A673 (cell line): ENCODE measurements at regions not wholly inside any gene's neighbourhood (a gene's known extent, or its start where the extent isn't known, plus 50 kb on each side); places are given as distances from the start of the nearest gene placed in this dataset.

Source experiments
- BruUV-seq: library from RNA; stranded (reverse); fragments of 400-500 nt; replicated peaks from 2 replicates; lab custom pipeline; 2021; lab: Mats Ljungman, UMichigan
- CTCF ChIA-PET: fragments of 300-600 bp; sonication (Branson Sonifier 250); formaldehyde crosslinking; loops from one replicate; lab custom pipeline; 2022; ENCODE audit warnings: antibody characterized with exemption; lab: Charles Lee
- POLR2A ChIA-PET: fragments of 300-600 bp; sonication (Branson Sonifier 250); formaldehyde crosslinking; loops from one replicate; lab custom pipeline; 2022; ENCODE audit warnings: antibody characterized with exemption; ENCODE audit not compliant: low non-redundant PET; lab: Charles Lee
- DNase-seq: peaks from one replicate; pipeline ENCODE4 v3.0.0-alpha.2; 2015; ENCODE audit warnings: low spot score
- H3K27ac ChIP-seq: fragments of 200-600 bp; sonication (generic); 2 replicates; pipeline ENCODE4 v1.5.1; 2016; ENCODE audit warnings: mixed run types, low read depth, mild to moderate bottlenecking, mixed read lengths, antibody characterized with exemption, low read length; ENCODE audit not compliant: poor library complexity, severe bottlenecking
- H3K27me3 ChIP-seq: fragments of 200-600 bp; sonication (generic); replicated peaks from 2 replicates; pipeline ENCODE4 v1.6.1; 2017; ENCODE audit warnings: mixed run types, low read depth, mild to moderate bottlenecking, mixed read lengths, antibody characterized with exemption, low read length; ENCODE audit not compliant: insufficient read depth, poor library complexity
- H3K36me3 ChIP-seq: fragments of 200-600 bp; sonication (generic); 2 replicates; pipeline ENCODE4 v1.6.1; 2016; ENCODE audit warnings: mixed run types, mild to moderate bottlenecking, mixed read lengths, antibody characterized with exemption, low read length; ENCODE audit not compliant: insufficient read depth, poor library complexity, severe bottlenecking
- H3K4me1 ChIP-seq: fragments of 200-600 bp; sonication (generic); 2 replicates; pipeline ENCODE4 v1.6.1; 2017; ENCODE audit warnings: mixed run types, mild to moderate bottlenecking, mixed read lengths, antibody characterized with exemption, low read length; ENCODE audit not compliant: insufficient read depth, poor library complexity, severe bottlenecking
- H3K4me3 ChIP-seq: fragments of 200-600 bp; sonication (generic); 2 replicates; pipeline ENCODE4 v1.5.1; 2016; ENCODE audit warnings: low read depth, mixed run types, mild to moderate bottlenecking, mixed read lengths, low read length; ENCODE audit not compliant: poor library complexity, severe bottlenecking
- H3K9me3 ChIP-seq: fragments of 200-600 bp; sonication (generic); 2 replicates; pipeline ENCODE4 v1.6.1; 2016; ENCODE audit warnings: mixed run types, low read depth, mild to moderate bottlenecking, mixed read lengths, antibody characterized with exemption, low read length; ENCODE audit not compliant: poor library complexity, severe bottlenecking
- EZH2 ChIP-seq: fragments of 200-600 bp; sonication (generic); IDR thresholded peaks from 2 replicates; pipeline ENCODE4 v1.6.1; 2017; ENCODE audit warnings: borderline replicate concordance, low read depth, mild to moderate bottlenecking, mixed read lengths, antibody characterized with exemption, low read length; ENCODE audit not compliant: poor library complexity, severe bottlenecking
- intact Hi-C: fragments of 100-400 bp; cut with micrococcal nuclease; formaldehyde crosslinking; loops from one replicate; pipeline ENCODE4 v1.10.0; 2022; ENCODE audit not compliant: unreplicated experiment
- TF ChIP-seq, protein P1 (sequence below): fragments of 300-800, 200-600 bp; sonication (generic); conservative IDR thresholded peaks from 2 replicates; pipeline ENCODE4 v1.5.1; 2017; ENCODE audit warnings: low read depth, mild to moderate bottlenecking, antibody characterized with exemption, low read length, moderate library complexity, mixed read lengths

DNA sequence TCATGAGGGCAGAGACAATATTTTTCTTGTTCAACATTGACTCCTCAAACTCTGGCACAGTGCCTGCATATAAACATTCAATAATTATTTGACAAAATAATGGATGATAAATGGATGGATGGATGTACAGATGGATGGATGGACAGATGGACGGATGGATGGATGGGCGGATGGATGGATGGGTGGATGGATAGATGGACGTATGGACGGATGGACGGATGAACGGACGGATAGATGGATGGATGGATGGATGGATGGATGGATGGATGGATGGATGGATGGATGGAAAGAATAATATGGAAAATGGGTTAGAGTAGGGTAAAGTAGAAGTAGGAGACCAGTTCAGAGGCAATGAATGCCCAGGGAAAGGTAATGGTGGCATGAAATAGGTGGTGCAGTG is 589.2 kb downstream of the EBF1 start:
- no peak for TF ChIP-seq EZH2
- TF ChIP-seq, protein P1, sequence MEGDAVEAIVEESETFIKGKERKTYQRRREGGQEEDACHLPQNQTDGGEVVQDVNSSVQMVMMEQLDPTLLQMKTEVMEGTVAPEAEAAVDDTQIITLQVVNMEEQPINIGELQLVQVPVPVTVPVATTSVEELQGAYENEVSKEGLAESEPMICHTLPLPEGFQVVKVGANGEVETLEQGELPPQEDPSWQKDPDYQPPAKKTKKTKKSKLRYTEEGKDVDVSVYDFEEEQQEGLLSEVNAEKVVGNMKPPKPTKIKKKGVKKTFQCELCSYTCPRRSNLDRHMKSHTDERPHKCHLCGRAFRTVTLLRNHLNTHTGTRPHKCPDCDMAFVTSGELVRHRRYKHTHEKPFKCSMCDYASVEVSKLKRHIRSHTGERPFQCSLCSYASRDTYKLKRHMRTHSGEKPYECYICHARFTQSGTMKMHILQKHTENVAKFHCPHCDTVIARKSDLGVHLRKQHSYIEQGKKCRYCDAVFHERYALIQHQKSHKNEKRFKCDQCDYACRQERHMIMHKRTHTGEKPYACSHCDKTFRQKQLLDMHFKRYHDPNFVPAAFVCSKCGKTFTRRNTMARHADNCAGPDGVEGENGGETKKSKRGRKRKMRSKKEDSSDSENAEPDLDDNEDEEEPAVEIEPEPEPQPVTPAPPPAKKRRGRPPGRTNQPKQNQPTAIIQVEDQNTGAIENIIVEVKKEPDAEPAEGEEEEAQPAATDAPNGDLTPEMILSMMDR, result no peak
- ChIA-PET CTCF (no interaction called here), POLR2A (no interaction called here)
- H3K9me3 ChIP-seq, result peaks cover 11% of the 10 kb centered on the region
- BruUV-seq, result no TSS peak
- H3K27ac ChIP-seq, result no peak overlapping the region
- no peaks in the 10 kb centered on the region for H3K27me3 ChIP-seq
- H3K36me3 ChIP-seq, result no peaks in the 10 kb centered on the region
- H3K4me3 ChIP-seq, result no peak overlapping the region
- DNase-seq, result no peak
- no peaks in the 10 kb centered on the region for H3K4me1 ChIP-seq
- intact Hi-C loops, result no loop called here

DNA sequence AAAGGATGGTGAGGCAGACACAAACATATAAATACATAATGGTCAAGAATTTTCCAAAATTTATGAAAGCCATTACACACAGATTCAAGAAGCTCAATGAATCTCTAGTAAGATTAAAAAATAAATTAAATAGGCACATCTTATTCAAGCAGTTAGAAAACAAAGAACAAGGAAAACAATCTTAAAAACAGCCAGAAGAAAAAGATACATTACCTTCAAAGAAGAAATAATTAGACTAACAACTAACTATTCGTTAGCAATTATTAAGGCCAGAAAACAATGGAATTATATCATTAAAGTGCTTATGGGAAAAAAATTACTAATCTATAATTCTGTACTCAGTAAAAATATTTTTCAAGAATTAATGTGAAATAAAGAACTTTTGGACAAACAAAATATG is 593.1 kb downstream of the EBF1 start:
- Histone ChIP-seq H3K4me1 (no peaks in the 10 kb centered on the region), H3K27me3 (no peaks in the 10 kb centered on the region), H3K36me3 (no peaks in the 10 kb centered on the region), H3K27ac (no peak overlapping the region), H3K4me3 (no peak overlapping the region), H3K9me3 (peaks cover 11% of the 10 kb centered on the region)
- intact Hi-C loops, result no loop called here
- TF ChIP-seq, protein P1, result no peak
- no peak for TF ChIP-seq EZH2
- CTCF ChIA-PET, result no interaction called here
- no TSS peak for BruUV-seq
- POLR2A ChIA-PET, result no interaction called here
- DNase-seq, result no peak

DNA sequence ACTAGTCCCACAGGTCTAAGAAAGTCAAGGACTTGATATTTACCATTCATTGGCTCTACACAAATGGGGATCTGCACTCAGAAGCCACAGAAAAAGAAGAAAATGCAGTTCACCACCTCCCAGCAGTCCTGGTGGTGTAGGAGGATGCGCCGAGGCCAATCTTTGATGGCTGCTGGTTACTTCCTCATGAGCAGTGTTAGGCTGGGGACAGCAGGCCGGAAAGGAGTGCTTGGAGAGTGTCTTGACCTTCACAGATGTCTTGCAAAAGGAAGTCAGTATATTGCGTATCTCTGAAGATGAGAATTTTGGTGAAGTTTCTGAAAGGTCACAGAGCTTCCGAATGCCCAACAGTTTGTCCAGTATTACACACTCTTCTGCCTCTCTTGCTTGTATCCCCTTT is 597.0 kb downstream of the EBF1 start:
- TF ChIP-seq, protein P1, result no peak
- no peak for TF ChIP-seq EZH2
- no peaks in the 10 kb centered on the region for H3K27me3 ChIP-seq
- peaks cover 11% of the 10 kb centered on the region for H3K9me3 ChIP-seq
- H3K4me3 ChIP-seq, result no peak overlapping the region
- no peak overlapping the region for H3K27ac ChIP-seq
- H3K36me3 ChIP-seq, result no peaks in the 10 kb centered on the region
- H3K4me1 ChIP-seq, result no peaks in the 10 kb centered on the region
- intact Hi-C loops, result no loop called here
- no peak for DNase-seq
- no TSS peak for BruUV-seq
- POLR2A ChIA-PET, result no interaction called here
- CTCF ChIA-PET, result no interaction called here
